ENCODE measurements at regions not wholly inside any gene's neighbourhood (a gene's known extent, or its start where the extent isn't known, plus 50 kb on each side); places are given as distances from the start of the nearest gene placed in this dataset.

DNA sequence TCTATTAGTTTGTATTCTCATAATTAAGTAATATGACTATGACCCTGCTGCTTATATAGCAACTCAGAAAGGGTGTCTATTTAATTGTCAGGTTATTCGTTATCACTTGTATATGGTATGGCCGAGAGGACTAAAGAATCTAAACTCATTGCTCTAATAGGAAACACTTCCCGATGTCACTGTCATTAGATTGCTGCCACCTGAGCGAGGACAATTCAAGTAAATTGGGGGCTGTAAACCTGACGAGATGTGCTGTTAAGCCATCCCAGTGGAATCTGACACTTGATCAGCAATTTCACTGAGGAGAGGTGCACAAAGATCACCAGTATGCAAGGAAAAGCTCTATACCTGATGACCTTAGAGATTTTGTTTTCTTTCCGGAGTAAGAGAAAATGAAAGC lies 1319.3 kb downstream of the MAT2B start:
- TF ChIP-seq SRF (IDR thresholded peaks at IDR 0.05; ENCODE audit: low read depth, low read length) (no peak), NCOA1 (CRISPR knock-in tag; IDR thresholded peaks at IDR 0.05) (no peak), ARNT (IDR thresholded peaks at IDR 0.05) (no peak), ZNF136 (CRISPR knock-in tag; IDR thresholded peaks at IDR 0.05; ENCODE audit: low read depth) (no peak), GLI4 (CRISPR knock-in tag; IDR thresholded peaks at IDR 0.05; ENCODE audit: borderline replicate concordance) (no peak), ZNF749 (CRISPR knock-in tag; IDR thresholded peaks at IDR 0.05; ENCODE audit: borderline replicate concordance) (no peak), MBNL3 (CRISPR knock-in tag; conservative IDR thresholded peaks at IDR 0.05) (no peak), ZMAT3 (CRISPR knock-in tag; conservative IDR thresholded peaks at IDR 0.05) (no peak), NFIB (CRISPR knock-in tag; IDR thresholded peaks at IDR 0.05; ENCODE audit: borderline replicate concordance) (no peak), HMG20A (CRISPR knock-in tag; IDR thresholded peaks at IDR 0.05; ENCODE audit: borderline replicate concordance) (no peak), TBX2 (CRISPR knock-in tag; IDR thresholded peaks at IDR 0.05; ENCODE audit: borderline replicate concordance) (no peak), ZKSCAN8 (CRISPR knock-in tag; IDR thresholded peaks at IDR 0.05; ENCODE audit: borderline replicate concordance) (no peak), ZNF317 (CRISPR knock-in tag; IDR thresholded peaks at IDR 0.05) (no peak), ZNF530 (CRISPR knock-in tag; IDR thresholded peaks at IDR 0.05; ENCODE audit: low read depth) (no peak), ZBTB38 (CRISPR knock-in tag; IDR thresholded peaks at IDR 0.05) (no peak), TOE1 (CRISPR knock-in tag; IDR thresholded peaks at IDR 0.05) (no peak)
- TF ChIP-seq, protein P1, sequence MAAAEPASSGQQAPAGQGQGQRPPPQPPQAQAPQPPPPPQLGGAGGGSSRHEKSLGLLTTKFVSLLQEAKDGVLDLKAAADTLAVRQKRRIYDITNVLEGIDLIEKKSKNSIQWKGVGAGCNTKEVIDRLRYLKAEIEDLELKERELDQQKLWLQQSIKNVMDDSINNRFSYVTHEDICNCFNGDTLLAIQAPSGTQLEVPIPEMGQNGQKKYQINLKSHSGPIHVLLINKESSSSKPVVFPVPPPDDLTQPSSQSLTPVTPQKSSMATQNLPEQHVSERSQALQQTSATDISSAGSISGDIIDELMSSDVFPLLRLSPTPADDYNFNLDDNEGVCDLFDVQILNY (CRISPR knock-in tag; conservative IDR thresholded peaks at IDR 0.05): no peak
- no peak overlapping the region for H3K4me3 ChIP-seq (replicated peaks in 1 of 3; ENCODE audit: insufficient read depth in 1 of 3, low read depth in 2 of 3, low read length in 3 of 3)
- no peak overlapping the region for H3K4me2 ChIP-seq (ENCODE audit: low read depth, low read length)
- peaks cover 67% of the 10 kb centered on the region for H3K9me3 ChIP-seq (ENCODE audit: low read length)
- no peaks in the 10 kb centered on the region for H3K4me1 ChIP-seq (ENCODE audit: insufficient read depth, low read length)
- no peaks in the 10 kb centered on the region for H3K36me3 ChIP-seq (replicated peaks in 1 of 2; ENCODE audit: control insufficient read depth in 1 of 2, insufficient read depth in 2 of 2, low read length in 2 of 2)
- POLR2A ChIA-PET: no interaction called here
- H4K20me1 ChIP-seq (ENCODE audit: insufficient read depth, low read length): no peaks in the 10 kb centered on the region
- intact Hi-C loops (cut with micrococcal nuclease; ENCODE audit: unreplicated experiment) (no loop called here), in situ Hi-C loops (cut with HindIII; ENCODE audit: extremely low pct_ligation_motif_present, low pct_unique_long_range_greater_than_20kb) (no loop called here)
- CTCF ChIA-PET (ENCODE audit: low intra/inter-chr PET ratio, low total read pairs): no interaction called here
- no peak for FAIRE-seq
- H3K79me2 ChIP-seq (ENCODE audit: insufficient read depth, low read length): no peaks in the 10 kb centered on the region
- no peak overlapping the region for H2AFZ ChIP-seq (ENCODE audit: low read length)
- ATAC-seq: no peak
- no TSS peak for BruUV-seq (replicated peaks)
- no peak for DNase-seq (ENCODE audit: low spot score)
- WGBS (ENCODE audit: low lambda C conversion rate): 4% methylated on average over 5 of the region's 6 CpGs
- no peak overlapping the region for H3K9ac ChIP-seq (ENCODE audit: insufficient read depth, low read depth, low read length)
- no peaks in the 10 kb centered on the region for H3K27me3 ChIP-seq (ENCODE audit: control insufficient read depth in 1 of 2, insufficient read depth in 2 of 2, low read length in 2 of 2)
- H3K27ac ChIP-seq (ENCODE audit: extremely low read length, insufficient read depth, low read length): no peak overlapping the region
